ENCODE measurements at regions not wholly inside any gene's neighbourhood (a gene's known extent, or its start where the extent isn't known, plus 50 kb on each side); places are given as distances from the start of the nearest gene placed in this dataset.

DNA sequence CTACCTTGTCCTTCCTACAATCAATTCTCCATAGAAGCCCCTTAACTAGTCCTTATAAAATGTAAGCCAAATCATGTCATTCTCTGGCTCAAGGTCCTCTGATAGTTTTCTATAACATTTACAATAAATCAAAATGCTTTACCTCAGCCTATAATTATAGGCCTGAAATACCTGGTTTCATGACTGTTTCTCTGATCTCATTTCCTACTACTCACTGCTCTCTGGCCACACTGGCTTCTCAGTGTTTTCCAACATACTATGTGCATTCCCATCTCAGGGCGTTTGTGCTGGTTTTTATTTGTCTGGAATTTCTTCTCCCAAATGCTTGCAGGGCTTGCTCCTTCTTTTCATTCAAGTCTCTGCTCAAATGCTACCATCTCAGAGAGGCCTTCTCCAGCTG lies 67.9 kb upstream of the MAGI3 start (continued):
- TF ChIP-seq GABPA (IDR thresholded peaks at IDR 0.05 in 1 of 2, conservative IDR thresholded peaks at IDR 0.05 in 1 of 2) (no peak), NR2F2 (IDR thresholded peaks at IDR 0.05) (no peak), TAF1 (conservative IDR thresholded peaks at IDR 0.05) (no peak), SP1 (IDR thresholded peaks at IDR 0.05) (no peak), HNF4A (conservative IDR thresholded peaks at IDR 0.05) (no peak)

DNA sequence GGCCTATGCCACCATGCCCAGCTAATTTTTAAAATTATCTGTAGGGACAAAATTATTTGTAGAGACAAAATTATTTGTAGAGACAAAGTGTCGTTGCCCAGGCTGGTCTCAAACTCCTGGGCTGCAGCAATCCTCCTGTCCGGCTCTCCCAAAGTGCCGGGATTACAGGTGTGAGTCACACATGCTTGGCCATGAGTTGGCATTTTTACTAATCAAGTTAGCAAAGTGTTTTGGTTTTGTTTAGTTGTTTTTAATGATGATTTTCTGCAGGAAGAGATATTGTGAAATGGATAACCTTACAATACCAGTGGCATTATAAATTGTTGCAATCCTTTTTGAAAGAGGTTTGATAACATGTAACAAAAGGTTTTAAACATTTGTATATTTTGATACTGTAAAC lies 65.3 kb upstream of the MAGI3 start:
- DNase-seq (ENCODE audit: low spot score) = no peak
- Histone ChIP-seq H3K4me1 (ENCODE audit: control insufficient read depth in 4 of 4, insufficient read depth in 4 of 4, low read length in 3 of 4) (no peaks in the 10 kb centered on the region), H3K27me3 (ENCODE audit: control insufficient read depth in 4 of 4, insufficient read depth in 4 of 4, low read length in 3 of 4) (no peaks in the 10 kb centered on the region), H3K9ac (ENCODE audit: low read depth in 1 of 2, low read length in 2 of 2) (no peak overlapping the region), H3K36me3 (ENCODE audit: control insufficient read depth in 4 of 4, insufficient read depth in 3 of 4, low read depth in 1 of 4, low read length in 3 of 4) (no peaks in the 10 kb centered on the region), H3K4me3 (ENCODE audit: low read depth in 1 of 3, low read length in 3 of 3) (no peak overlapping the region), H3K9me3 (ENCODE audit: control insufficient read depth in 4 of 4, low read length in 3 of 4) (peaks cover 0 to 3% (median 0%) of the 10 kb centered on the region in 4 donors), H3K27ac (ENCODE audit: low read depth in 1 of 2, low read length in 2 of 2) (no peak overlapping the region)
- 90% methylated on average over 3 of the region's 3 CpGs for WGBS
- TF ChIP-seq JUND (IDR thresholded peaks at IDR 0.05) (no peak), HNF4A (conservative IDR thresholded peaks at IDR 0.05) (no peak), SP1 (IDR thresholded peaks at IDR 0.05) (no peak), EGR1 (IDR thresholded peaks at IDR 0.05; ENCODE audit: low read depth in 2 of 2) (no peak), RAD21 (IDR thresholded peaks at IDR 0.05) (no peak), NR2F2 (IDR thresholded peaks at IDR 0.05) (no peak), FOXA2 (IDR thresholded peaks at IDR 0.05) (no peak), TAF1 (conservative IDR thresholded peaks at IDR 0.05) (no peak), HNF4G (IDR thresholded peaks at IDR 0.05) (no peak), YY1 (IDR thresholded peaks at IDR 0.05) (no peak), FOXA1 (IDR thresholded peaks at IDR 0.05) (no peak)
- TF ChIP-seq, protein P1, sequence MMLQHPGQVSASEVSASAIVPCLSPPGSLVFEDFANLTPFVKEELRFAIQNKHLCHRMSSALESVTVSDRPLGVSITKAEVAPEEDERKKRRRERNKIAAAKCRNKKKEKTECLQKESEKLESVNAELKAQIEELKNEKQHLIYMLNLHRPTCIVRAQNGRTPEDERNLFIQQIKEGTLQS (IDR thresholded peaks at IDR 0.05) = no peak
- TF ChIP-seq, protein P2, sequence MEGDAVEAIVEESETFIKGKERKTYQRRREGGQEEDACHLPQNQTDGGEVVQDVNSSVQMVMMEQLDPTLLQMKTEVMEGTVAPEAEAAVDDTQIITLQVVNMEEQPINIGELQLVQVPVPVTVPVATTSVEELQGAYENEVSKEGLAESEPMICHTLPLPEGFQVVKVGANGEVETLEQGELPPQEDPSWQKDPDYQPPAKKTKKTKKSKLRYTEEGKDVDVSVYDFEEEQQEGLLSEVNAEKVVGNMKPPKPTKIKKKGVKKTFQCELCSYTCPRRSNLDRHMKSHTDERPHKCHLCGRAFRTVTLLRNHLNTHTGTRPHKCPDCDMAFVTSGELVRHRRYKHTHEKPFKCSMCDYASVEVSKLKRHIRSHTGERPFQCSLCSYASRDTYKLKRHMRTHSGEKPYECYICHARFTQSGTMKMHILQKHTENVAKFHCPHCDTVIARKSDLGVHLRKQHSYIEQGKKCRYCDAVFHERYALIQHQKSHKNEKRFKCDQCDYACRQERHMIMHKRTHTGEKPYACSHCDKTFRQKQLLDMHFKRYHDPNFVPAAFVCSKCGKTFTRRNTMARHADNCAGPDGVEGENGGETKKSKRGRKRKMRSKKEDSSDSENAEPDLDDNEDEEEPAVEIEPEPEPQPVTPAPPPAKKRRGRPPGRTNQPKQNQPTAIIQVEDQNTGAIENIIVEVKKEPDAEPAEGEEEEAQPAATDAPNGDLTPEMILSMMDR (IDR thresholded peaks at IDR 0.05; ENCODE audit: low read depth, low read length, missing input control) = no peak
- TF ChIP-seq, protein P3, sequence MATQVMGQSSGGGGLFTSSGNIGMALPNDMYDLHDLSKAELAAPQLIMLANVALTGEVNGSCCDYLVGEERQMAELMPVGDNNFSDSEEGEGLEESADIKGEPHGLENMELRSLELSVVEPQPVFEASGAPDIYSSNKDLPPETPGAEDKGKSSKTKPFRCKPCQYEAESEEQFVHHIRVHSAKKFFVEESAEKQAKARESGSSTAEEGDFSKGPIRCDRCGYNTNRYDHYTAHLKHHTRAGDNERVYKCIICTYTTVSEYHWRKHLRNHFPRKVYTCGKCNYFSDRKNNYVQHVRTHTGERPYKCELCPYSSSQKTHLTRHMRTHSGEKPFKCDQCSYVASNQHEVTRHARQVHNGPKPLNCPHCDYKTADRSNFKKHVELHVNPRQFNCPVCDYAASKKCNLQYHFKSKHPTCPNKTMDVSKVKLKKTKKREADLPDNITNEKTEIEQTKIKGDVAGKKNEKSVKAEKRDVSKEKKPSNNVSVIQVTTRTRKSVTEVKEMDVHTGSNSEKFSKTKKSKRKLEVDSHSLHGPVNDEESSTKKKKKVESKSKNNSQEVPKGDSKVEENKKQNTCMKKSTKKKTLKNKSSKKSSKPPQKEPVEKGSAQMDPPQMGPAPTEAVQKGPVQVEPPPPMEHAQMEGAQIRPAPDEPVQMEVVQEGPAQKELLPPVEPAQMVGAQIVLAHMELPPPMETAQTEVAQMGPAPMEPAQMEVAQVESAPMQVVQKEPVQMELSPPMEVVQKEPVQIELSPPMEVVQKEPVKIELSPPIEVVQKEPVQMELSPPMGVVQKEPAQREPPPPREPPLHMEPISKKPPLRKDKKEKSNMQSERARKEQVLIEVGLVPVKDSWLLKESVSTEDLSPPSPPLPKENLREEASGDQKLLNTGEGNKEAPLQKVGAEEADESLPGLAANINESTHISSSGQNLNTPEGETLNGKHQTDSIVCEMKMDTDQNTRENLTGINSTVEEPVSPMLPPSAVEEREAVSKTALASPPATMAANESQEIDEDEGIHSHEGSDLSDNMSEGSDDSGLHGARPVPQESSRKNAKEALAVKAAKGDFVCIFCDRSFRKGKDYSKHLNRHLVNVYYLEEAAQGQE (IDR thresholded peaks at IDR 0.05) = no peak

DNA sequence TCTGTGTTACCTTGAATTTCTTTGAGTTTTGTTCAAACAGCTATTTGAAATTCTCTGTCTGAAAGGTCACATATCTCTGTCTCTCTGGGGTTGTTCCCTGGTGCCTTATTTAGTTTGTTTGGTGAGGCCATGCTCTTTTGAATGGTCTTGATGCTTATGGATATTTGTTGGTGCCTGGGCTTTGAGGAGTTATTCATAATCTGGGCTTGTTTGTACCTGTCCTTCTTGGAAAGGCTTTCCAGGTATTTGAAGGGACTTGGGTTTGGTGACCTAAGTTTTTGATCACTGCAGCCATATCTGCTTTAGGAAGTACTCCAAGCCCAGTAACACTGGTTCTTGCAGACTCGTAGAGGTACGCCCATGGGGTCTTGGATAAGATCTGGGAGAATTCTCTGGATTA lies 63.3 kb upstream of the MAGI3 start:
- H3K4me1 ChIP-seq (ENCODE audit: control insufficient read depth in 4 of 4, insufficient read depth in 4 of 4, low read length in 3 of 4) = no peaks in the 10 kb centered on the region
- no peak overlapping the region for H3K27ac ChIP-seq (ENCODE audit: low read depth in 1 of 2, low read length in 2 of 2)
- 96% methylated on average over 2 of the region's 2 CpGs for WGBS
- TF ChIP-seq JUND (IDR thresholded peaks at IDR 0.05) = no peak
- TF ChIP-seq, protein P4, sequence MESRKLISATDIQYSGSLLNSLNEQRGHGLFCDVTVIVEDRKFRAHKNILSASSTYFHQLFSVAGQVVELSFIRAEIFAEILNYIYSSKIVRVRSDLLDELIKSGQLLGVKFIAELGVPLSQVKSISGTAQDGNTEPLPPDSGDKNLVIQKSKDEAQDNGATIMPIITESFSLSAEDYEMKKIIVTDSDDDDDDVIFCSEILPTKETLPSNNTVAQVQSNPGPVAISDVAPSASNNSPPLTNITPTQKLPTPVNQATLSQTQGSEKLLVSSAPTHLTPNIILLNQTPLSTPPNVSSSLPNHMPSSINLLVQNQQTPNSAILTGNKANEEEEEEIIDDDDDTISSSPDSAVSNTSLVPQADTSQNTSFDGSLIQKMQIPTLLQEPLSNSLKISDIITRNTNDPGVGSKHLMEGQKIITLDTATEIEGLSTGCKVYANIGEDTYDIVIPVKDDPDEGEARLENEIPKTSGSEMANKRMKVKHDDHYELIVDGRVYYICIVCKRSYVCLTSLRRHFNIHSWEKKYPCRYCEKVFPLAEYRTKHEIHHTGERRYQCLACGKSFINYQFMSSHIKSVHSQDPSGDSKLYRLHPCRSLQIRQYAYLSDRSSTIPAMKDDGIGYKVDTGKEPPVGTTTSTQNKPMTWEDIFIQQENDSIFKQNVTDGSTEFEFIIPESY (IDR thresholded peaks at IDR 0.05) = no peak
- no peak for TF ChIP-seq RAD21 (IDR thresholded peaks at IDR 0.05)
- TF ChIP-seq FOXA2 (IDR thresholded peaks at IDR 0.05) = no peak
- no peak for TF ChIP-seq FOXA1 (IDR thresholded peaks at IDR 0.05)
- TF ChIP-seq, protein P5, sequence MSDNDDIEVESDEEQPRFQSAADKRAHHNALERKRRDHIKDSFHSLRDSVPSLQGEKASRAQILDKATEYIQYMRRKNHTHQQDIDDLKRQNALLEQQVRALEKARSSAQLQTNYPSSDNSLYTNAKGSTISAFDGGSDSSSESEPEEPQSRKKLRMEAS (IDR thresholded peaks at IDR 0.05) = no peak
- TF ChIP-seq RXRA (IDR thresholded peaks at IDR 0.05) = no peak
- TF ChIP-seq TAF1 (conservative IDR thresholded peaks at IDR 0.05) = no peak
- TF ChIP-seq, protein P3 (IDR thresholded peaks at IDR 0.05) = no peak

More for the DNA sequence above, 63.3 kb upstream of the MAGI3 start:
- no peaks in the 10 kb centered on the region for H3K36me3 ChIP-seq (ENCODE audit: control insufficient read depth in 4 of 4, insufficient read depth in 3 of 4, low read depth in 1 of 4, low read length in 3 of 4)
- no peak overlapping the region for H3K4me3 ChIP-seq (ENCODE audit: low read depth in 1 of 3, low read length in 3 of 3)
- peaks cover 0 to 3% (median 0%) of the 10 kb centered on the region in 4 donors for H3K9me3 ChIP-seq (ENCODE audit: control insufficient read depth in 4 of 4, low read length in 3 of 4)
- DNase-seq (ENCODE audit: low spot score) = no peak
- no peak overlapping the region for H3K9ac ChIP-seq (ENCODE audit: low read depth in 1 of 2, low read length in 2 of 2)
- H3K27me3 ChIP-seq (ENCODE audit: control insufficient read depth in 4 of 4, insufficient read depth in 4 of 4, low read length in 3 of 4) = no peaks in the 10 kb centered on the region
